Effector memory CD8-positive, alpha-beta T cell (primary cell): ENCODE measurements at regions not wholly inside any gene's neighbourhood (a gene's known extent, or its start where the extent isn't known, plus 50 kb on each side); places are given as distances from the start of the nearest gene placed in this dataset.
"Not testable (repeated sequence)": the region's sequence is repeated elsewhere in the genome, so short reads cannot be mapped to it uniquely, and the experiment has no call there.

Experiments used
- ATAC-seq: fragments of 150-1000 bp; cut with Tn5 transposase; replicated peaks from 2 replicates; pipeline ENCODE4 v1.10.0; 2021; ENCODE audit warnings: mild to moderate bottlenecking, moderate library complexity
- DNase-seq, 3 experiments: peaks; one replicate each; pipeline ENCODE4 v3.0.0; 2021
- H3K27ac Mint-ChIP-seq, 2 donors: one replicate each; pipeline ENCODE4 v1.8.0; 2022; ENCODE audit warnings: mild to moderate bottlenecking in 2 of 2, mixed read lengths in 2 of 2, moderate library complexity in 2 of 2
- H3K27me3 Mint-ChIP-seq, 2 donors: one replicate each; pipeline ENCODE4 v1.8.0; 2022; ENCODE audit warnings: mixed read lengths in 2 of 2
- H3K36me3 Mint-ChIP-seq: one replicate; pipeline ENCODE4 v1.8.0; 2022; ENCODE audit warnings: mild to moderate bottlenecking, moderate library complexity, mixed read lengths; ENCODE audit not compliant: insufficient read depth
- H3K4me1 Mint-ChIP-seq, 2 donors: one replicate each; pipeline ENCODE4 v1.8.0; 2022; ENCODE audit warnings: low read depth in 2 of 2, mixed read lengths in 2 of 2
- H3K4me3 Mint-ChIP-seq, 2 donors: one replicate each; pipeline ENCODE4 v1.8.0; 2022; ENCODE audit warnings: mild to moderate bottlenecking in 2 of 2, mixed read lengths in 2 of 2, moderate library complexity in 2 of 2
- H3K9me3 Mint-ChIP-seq, 2 donors: one replicate each; pipeline ENCODE4 v1.8.0; 2022; ENCODE audit warnings: mixed read lengths in 2 of 2

DNA sequence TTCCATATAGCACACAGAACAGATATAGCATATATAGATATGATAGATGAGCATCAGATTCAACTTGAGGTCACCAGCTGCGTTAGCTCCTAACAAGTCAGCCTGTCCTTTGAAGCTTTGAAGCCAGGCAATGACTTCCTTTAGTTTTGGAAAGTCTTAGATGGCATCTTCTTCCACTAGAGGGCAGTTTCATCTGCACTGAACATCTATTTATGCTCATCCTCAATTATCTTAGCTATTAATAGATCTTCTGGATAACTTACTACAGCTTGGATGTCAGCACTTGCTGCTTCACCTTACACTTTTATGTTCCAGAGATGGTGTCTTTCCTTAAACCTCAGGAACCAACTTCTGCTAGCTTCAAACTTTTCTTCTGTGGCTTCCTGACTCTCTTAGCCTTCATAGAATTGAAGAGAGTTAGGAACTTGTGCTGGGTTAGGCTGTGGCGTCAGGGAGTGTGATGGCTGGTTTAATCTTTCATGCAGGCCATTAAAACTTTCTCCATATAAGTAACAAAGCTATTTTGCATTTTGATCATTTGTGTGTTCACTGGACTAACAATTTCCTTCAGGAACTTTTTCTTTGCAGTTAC, 1401.4 kb downstream of the EFNA5 start:
- no peaks in the 10 kb centered on the region for H3K4me1 Mint-ChIP-seq

DNA sequence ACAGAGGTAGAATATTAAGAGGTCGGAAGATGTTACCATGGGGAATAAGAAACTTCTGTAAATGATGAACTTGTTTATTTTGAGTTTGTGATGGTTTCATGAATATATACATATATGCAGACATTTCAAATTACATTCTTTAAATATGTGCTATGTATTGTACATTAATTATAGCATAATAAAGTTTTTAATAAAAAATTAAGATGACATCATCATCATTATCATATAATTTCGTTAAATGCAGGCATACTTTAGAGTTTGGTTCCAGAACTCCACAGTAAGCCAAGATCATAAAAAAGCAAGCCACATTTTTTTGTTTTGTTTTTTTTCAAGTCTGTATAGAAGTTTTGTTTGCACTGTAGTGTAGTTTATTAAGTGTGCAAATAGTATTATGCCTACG, 1403.5 kb downstream of the EFNA5 start:
- H3K36me3 Mint-ChIP-seq = no peaks in the 10 kb centered on the region
- no peaks in the 10 kb centered on the region for H3K27me3 Mint-ChIP-seq
- no peaks in the 10 kb centered on the region for H3K4me1 Mint-ChIP-seq
- H3K27ac Mint-ChIP-seq = no peak overlapping the region
- DNase-seq = no peak
- no peak for ATAC-seq
- H3K4me3 Mint-ChIP-seq = no peak overlapping the region
- H3K9me3 Mint-ChIP-seq = peaks cover 2 to 5% of the 10 kb centered on the region in 2 donors

More for the DNA sequence above, 1401.4 kb downstream of the EFNA5 start:
- Mint-ChIP-seq H3K27me3 (no peaks in the 10 kb centered on the region), H3K9me3 (peaks cover 6 to 12% of the 10 kb centered on the region in 2 donors), H3K4me3 (no peak overlapping the region), H3K36me3 (no peaks in the 10 kb centered on the region), H3K27ac (no peak overlapping the region)
- ATAC-seq = no peak
- DNase-seq = no peak

DNA sequence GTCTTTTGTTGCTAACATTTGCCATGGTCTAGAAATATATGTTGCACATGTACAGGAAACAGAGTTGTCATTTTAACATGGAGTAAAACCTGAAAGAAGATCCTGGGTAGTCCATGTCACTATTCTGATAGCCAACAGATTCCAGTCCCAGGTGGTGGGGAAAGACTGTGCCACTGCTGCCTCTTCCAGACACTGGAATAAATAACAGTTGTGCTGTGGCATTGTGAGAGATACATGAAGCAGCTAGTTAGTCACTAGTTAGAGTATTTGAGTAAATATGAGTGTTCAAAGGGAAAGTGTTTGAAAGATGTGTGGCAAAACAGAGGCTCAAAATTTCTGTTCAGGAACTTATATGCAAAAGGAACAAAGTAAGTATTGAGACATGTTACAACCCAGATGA, 1408.3 kb downstream of the EFNA5 start:
- Mint-ChIP-seq H3K4me3 (no peak overlapping the region), H3K27me3 (no peaks in the 10 kb centered on the region), H3K27ac (no peak overlapping the region), H3K4me1 (no peaks in the 10 kb centered on the region), H3K9me3 (no peaks in the 10 kb centered on the region), H3K36me3 (no peaks in the 10 kb centered on the region)
- DNase-seq (no peak), ATAC-seq (no peak)

DNA sequence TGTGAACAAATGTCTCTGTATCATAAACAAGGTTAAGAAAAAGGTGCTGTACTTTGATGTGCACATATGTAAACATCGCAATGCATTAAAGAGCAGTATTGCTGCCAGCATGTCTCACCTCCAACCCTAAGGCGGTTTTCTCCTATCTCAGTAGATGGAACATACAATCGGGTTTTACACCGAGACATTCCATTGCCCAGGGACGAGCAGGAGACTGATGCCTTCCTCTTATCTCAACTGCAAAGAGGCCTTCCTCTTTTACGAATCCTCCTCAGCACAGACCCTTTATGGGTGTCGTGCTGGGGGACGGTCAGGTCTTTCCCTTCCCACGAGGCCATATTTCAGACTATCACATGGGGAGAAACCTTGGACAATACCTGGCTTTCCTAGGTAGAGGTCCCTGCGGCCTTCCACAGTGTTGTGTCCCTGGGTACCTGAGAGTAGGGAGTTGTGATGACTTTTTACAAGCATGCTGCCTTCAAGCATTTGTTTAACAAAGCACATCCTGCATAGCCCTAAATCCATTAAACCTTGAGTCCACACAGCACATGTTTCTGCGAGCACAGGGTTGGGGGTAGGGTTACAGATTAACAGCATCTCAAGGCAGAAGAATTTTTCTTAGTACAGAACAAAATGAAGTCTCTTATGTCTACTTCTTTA, 1411.2 kb downstream of the EFNA5 start:
- not testable (repeated sequence) for H3K36me3 Mint-ChIP-seq, H3K4me1 Mint-ChIP-seq, H3K27me3 Mint-ChIP-seq, ATAC-seq, DNase-seq, H3K4me3 Mint-ChIP-seq, H3K27ac Mint-ChIP-seq, H3K9me3 Mint-ChIP-seq

DNA sequence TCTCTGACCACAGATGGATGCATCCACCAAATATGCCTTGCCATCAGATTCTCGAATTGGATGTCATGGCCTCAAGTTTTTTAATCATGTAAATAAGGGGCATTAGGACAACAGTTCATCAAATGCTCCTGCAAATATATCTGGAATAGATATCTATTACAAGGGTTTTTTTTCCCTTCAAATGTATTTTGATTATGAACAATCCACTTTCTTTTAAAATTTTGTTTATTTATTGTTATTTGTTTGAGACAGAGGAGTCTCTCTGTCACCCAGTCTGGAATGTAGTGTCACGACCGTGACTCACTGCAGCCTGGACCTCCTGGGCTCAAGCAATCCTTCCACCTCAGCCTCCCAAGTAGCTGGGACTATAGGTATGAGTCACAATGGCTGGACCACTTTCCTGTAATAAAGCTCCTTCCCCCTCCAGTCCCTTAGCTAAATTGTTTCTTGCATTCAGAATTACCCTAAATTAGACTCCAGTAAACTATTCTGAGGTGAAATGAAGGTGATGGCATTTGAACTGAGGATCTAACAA, 1412.1 kb downstream of the EFNA5 start:
- ATAC-seq = no peak
- H3K36me3 Mint-ChIP-seq = no peaks in the 10 kb centered on the region

DNA sequence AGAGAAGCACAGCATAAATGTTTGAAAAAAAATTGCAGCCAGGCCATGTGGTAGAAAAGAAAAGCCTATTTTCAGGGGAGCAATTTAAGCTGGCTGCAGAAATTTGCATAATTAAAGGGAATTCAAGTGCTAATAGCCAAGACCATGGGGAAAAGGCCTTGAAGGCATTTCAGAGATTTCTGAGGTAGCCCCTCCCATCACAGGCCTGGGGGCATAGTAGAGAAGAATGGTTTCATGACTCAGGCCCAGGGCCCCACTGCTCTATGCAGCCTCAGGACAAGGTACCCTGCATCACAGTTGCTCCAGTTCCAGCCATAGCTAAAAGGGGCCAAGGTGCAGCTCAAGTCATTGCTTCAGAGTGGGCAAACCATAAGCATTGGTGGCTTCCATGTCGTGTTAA, 1416.0 kb downstream of the EFNA5 start:
- ATAC-seq (no peak), DNase-seq (no peak)
- H3K36me3 Mint-ChIP-seq = no peaks in the 10 kb centered on the region
- no peaks in the 10 kb centered on the region for H3K4me1 Mint-ChIP-seq
- H3K27ac Mint-ChIP-seq = no peak overlapping the region
- H3K9me3 Mint-ChIP-seq = peaks cover 0 to 4% of the 10 kb centered on the region in 2 donors
- H3K27me3 Mint-ChIP-seq = no peaks in the 10 kb centered on the region
- H3K4me3 Mint-ChIP-seq = no peak overlapping the region

More for the DNA sequence above, 1412.1 kb downstream of the EFNA5 start:
- H3K27ac Mint-ChIP-seq = no peak overlapping the region
- peaks cover 0 to 1% of the 10 kb centered on the region in 2 donors for H3K9me3 Mint-ChIP-seq
- no peak overlapping the region for H3K4me3 Mint-ChIP-seq
- H3K4me1 Mint-ChIP-seq = no peaks in the 10 kb centered on the region
- no peak for DNase-seq
- H3K27me3 Mint-ChIP-seq = no peaks in the 10 kb centered on the region

DNA sequence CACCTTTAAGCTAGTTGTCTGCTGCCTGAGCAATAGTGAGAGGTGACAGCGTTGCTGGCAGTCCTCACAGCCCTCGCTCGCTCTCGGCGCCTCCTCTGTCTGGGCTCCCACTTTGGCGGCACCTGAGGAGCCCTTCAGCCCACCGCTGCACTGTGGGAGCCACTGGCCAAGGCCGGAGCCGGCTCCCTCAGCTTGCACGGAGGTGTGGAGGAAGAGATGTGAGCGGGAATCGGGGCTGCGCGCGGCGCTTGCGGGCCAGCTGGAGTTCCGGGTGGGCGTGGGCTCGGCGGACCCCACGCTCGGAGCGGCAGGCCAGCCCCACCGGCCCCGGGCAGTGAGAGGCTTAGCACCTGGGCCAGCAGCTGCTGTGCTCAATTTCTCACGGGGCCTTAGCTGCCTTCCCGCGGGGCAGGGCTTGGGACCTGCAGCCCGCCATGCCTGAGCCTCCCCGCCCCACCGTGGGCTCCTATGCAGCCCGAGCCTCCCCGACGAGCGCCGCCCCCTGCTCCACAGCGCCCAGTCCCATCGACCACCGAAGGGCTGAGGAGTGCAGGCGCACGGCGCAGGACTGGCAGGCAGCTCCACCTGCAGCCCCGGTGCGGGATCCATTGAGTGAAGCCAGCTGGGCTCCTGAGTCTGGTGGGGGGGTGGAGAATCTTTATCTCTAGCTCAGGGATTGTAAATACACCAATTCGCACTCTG, 1424.5 kb downstream of the EFNA5 start:
- H3K4me3 Mint-ChIP-seq, H3K27ac Mint-ChIP-seq, H3K9me3 Mint-ChIP-seq, H3K36me3 Mint-ChIP-seq, H3K27me3 Mint-ChIP-seq, H3K4me1 Mint-ChIP-seq, ATAC-seq, DNase-seq: not testable (repeated sequence)

DNA sequence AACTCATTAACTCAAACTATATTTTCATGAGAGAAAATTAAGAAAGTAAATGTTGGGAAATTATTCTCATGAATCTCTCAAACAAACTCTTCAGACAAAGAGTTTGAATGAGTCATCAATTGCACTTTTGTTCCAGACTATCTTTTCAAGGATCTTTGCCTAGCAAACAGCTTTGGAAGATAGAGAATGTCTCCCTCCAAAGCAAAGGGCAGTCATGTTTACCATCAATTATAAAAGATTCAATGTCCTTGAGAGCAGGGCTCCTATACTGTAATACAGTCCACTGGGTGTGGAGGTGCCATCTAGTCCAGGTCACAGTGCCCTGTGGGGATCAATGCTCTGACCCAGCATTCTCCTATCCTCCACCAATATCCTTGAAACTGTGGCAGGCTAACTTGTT, 1429.3 kb downstream of the EFNA5 start:
- no peak overlapping the region for H3K4me3 Mint-ChIP-seq
- DNase-seq (no peak), ATAC-seq (no peak)
- no peaks in the 10 kb centered on the region for H3K36me3 Mint-ChIP-seq
- H3K4me1 Mint-ChIP-seq = no peaks in the 10 kb centered on the region
- H3K27me3 Mint-ChIP-seq = no peaks in the 10 kb centered on the region
- H3K27ac Mint-ChIP-seq = no peak overlapping the region
- H3K9me3 Mint-ChIP-seq = peaks cover 3 to 7% of the 10 kb centered on the region in 2 donors

DNA sequence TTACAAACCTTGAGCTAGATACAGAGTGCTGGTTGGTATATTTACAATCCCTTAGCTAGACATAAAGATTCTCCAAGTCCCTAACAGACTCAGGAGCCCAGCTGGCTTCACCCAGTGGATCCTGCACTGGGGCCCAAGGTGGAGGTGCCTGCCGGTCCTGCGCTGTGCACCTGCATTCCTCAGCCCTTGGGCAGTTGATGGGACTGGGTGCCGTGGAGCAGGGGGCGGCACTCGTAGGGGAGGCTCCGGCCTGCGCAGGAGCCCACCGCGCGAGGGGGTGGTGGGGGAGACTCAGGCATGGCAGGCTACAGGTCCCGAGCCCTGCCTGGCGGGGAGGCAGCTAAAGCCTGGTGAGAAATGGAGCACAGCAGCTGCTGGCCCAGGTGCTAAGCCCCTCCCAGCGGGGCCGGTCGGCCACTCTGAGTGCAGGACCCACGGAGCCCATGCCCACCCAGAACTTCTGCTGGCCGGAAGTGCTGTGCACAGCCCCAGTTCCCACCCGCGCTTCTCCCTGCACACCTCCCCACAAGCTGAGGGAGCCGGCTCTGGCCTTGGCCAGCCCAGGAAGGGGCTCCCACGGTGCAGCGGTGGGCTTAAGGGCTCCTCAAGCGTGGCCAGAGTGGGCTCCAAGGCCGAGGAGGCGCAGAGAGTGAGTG, 1464.7 kb downstream of the EFNA5 start:
- Mint-ChIP-seq H3K4me3 (no peak overlapping the region), H3K36me3 (no peaks in the 10 kb centered on the region), H3K27ac (no peak overlapping the region), H3K27me3 (no peaks in the 10 kb centered on the region), H3K9me3 (peaks cover 0 to 3% of the 10 kb centered on the region in 2 donors), H3K4me1 (no peaks in the 10 kb centered on the region)
- ATAC-seq = no peak
- no peak for DNase-seq

DNA sequence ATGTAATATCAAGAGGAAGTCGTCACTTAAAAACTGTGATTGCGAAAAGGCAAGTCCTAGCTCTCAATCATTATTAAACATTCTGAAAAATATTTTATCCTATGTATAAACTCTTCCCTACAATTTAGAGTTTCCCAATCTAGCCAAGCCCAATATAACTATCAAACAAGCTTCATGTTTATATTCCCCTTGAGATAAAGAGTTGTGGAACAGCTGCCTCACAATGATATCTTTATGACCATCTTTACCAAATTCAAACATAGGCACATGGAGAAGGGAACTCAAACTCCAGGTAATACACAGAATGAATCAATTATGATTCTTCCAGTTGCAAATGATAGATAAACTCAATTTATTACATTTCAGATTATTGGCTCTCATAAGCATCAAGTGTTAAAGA, 1468.7 kb downstream of the EFNA5 start:
- Mint-ChIP-seq H3K4me1 (no peaks in the 10 kb centered on the region), H3K4me3 (no peak overlapping the region), H3K27me3 (no peaks in the 10 kb centered on the region), H3K9me3 (peaks cover under 1 to 7% of the 10 kb centered on the region in 2 donors), H3K27ac (no peak overlapping the region), H3K36me3 (no peaks in the 10 kb centered on the region)
- DNase-seq (no peak), ATAC-seq (no peak)

DNA sequence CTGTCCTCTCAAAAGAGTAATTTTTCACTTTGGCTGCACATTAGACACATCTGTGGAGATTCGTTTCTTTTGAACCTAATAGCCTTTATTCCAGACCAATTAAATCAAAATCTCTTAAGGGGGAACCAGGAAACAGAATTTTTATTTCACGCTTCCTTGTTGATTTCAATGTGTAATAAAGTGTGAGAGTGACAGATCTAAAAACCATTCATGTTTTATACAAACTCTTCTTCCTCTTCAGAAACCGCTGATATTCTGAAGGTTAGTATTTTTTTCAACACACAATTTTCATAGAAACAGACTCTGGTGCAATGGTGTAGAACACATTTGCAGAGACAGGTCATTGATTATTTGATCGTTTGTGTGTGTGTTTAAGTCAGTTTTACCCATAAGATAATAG, 1469.8 kb downstream of the EFNA5 start:
- no peaks in the 10 kb centered on the region for H3K36me3 Mint-ChIP-seq
- H3K9me3 Mint-ChIP-seq = peaks cover 7 to 11% of the 10 kb centered on the region in 2 donors
- no peak overlapping the region for H3K27ac Mint-ChIP-seq
- no peak for DNase-seq
- no peaks in the 10 kb centered on the region for H3K4me1 Mint-ChIP-seq
- H3K4me3 Mint-ChIP-seq = no peak overlapping the region
- no peak for ATAC-seq
- H3K27me3 Mint-ChIP-seq = no peaks in the 10 kb centered on the region

DNA sequence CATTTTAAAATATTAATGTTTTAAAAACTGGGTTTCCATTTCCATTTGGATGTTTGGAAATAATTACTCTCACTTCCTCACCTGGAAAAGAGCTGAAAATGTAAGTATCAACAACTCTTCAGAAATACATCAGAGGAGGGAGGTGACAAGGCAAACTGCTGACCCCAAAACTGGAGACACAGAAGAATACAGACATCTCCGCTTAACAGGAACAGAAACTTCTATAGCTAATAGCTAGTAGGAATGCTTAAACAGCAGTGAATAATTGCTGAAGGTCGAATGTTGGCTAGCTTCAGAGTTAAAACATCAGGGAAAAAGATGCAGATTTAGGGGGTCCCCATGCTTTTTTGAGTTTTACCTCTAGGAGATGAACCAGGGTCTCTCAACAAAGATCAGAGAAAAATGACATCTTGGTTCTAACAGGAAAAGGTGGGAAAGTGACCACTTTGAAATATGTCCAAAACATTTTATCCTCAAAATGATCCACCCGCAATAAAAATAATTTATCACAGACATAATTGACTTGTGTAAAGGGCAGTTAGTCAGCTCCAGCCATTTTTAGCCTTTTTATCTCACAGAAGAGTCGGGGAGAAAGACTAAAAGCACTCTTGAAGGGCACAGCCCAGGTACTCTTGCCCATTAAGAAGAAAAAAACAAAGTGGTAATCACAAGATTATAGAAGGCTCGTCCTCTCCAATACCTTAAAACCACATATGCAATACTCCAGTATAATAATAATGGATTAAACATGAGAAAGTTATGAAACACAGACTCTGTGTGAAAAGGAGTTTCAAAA, 1474.9 kb downstream of the EFNA5 start:
- no peak for ATAC-seq
- H3K9me3 Mint-ChIP-seq = peaks cover 10 to 15% of the 10 kb centered on the region in 2 donors
- no peaks in the 10 kb centered on the region for H3K27me3 Mint-ChIP-seq
- DNase-seq = no peak
- H3K36me3 Mint-ChIP-seq = no peaks in the 10 kb centered on the region
- H3K27ac Mint-ChIP-seq = no peak overlapping the region
- no peaks in the 10 kb centered on the region for H3K4me1 Mint-ChIP-seq
- H3K4me3 Mint-ChIP-seq = no peak overlapping the region
